ENCODE measurements at regions not wholly inside any gene's neighbourhood (a gene's known extent, or its start where the extent isn't known, plus 50 kb on each side); places are given as distances from the start of the nearest gene placed in this dataset.

DNA sequence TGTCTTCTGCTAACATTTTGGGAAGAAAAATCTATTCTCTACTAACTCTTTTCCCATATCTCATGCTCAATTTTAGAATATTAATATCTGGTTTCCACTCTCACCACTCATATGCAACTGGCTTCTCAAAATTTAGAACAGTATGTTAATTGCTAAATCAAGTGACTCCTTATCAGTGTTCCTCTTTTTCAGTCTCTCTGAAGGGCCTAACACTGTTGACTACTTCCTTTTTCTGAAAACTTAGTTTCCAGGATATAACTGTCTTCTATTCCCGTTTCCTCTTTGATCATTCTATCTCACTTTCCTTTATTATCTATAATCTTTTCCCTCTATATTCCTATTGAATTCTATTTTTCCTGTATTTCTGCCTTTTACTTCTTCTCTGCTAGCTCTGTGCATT lies 1717.2 kb upstream of the C9orf72 start:
- no peak for DNase-seq (ENCODE audit: low read depth)
- Histone ChIP-seq H3K27me3 (ENCODE audit: control insufficient read depth, insufficient read depth, low read length) (no peaks in the 10 kb centered on the region), H3K4me3 (ENCODE audit: low read depth, low read length) (no peak overlapping the region), H3K36me3 (ENCODE audit: control insufficient read depth, insufficient read depth, low read length) (no peaks in the 10 kb centered on the region)
- TF ChIP-seq, protein P1, sequence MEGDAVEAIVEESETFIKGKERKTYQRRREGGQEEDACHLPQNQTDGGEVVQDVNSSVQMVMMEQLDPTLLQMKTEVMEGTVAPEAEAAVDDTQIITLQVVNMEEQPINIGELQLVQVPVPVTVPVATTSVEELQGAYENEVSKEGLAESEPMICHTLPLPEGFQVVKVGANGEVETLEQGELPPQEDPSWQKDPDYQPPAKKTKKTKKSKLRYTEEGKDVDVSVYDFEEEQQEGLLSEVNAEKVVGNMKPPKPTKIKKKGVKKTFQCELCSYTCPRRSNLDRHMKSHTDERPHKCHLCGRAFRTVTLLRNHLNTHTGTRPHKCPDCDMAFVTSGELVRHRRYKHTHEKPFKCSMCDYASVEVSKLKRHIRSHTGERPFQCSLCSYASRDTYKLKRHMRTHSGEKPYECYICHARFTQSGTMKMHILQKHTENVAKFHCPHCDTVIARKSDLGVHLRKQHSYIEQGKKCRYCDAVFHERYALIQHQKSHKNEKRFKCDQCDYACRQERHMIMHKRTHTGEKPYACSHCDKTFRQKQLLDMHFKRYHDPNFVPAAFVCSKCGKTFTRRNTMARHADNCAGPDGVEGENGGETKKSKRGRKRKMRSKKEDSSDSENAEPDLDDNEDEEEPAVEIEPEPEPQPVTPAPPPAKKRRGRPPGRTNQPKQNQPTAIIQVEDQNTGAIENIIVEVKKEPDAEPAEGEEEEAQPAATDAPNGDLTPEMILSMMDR (IDR thresholded peaks at IDR 0.05; ENCODE audit: insufficient read depth, low read length, poor library complexity, severe bottlenecking): no peak

DNA sequence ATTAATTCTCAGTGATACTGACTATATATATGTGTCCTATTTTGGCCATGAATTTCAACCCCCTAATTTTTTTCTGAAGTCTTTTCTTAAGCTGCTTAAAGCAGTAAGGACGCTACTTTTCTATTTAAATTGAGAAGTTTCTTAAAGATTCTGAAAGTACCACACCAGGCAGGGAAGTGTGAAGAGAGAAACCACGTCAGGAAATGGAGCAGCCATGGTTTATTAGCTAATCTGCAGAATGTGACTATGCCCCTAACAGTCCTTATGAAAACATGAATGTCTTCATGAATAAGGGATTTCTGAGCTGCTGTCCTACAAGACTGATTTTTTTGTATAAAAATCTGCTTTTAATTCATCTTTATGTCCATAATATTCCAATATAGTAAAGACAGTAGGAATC lies 1724.3 kb upstream of the C9orf72 start:
- Histone ChIP-seq H3K36me3 (ENCODE audit: control insufficient read depth, insufficient read depth, low read length) (no peaks in the 10 kb centered on the region), H3K27me3 (ENCODE audit: control insufficient read depth, insufficient read depth, low read length) (no peaks in the 10 kb centered on the region), H3K4me3 (ENCODE audit: low read depth, low read length) (no peak overlapping the region)
- no peak for DNase-seq (ENCODE audit: low read depth)
- TF ChIP-seq, protein P1 (IDR thresholded peaks at IDR 0.05; ENCODE audit: insufficient read depth, low read length, poor library complexity, severe bottlenecking): no peak

DNA sequence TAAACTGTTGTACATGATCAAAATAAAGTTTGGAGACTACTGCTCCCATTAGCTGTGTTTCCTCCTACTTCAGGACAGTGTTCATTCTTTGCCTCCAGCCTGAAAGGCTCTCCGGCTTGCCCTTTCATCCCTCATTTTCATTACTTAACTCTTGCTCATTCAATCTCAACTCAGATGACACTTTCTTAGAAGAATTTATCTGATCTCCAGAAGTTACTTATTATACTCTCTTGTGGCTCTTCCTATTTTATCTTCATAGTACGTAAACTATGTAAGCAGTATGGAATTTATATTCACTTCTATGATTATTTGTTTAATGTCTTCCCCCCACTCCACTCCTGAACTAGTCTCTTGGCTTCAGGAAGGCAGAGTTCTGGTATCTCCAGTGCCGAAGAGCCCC lies 1737.9 kb upstream of the C9orf72 start:
- Histone ChIP-seq H3K36me3 (ENCODE audit: control insufficient read depth, insufficient read depth, low read length) (no peaks in the 10 kb centered on the region), H3K27me3 (ENCODE audit: control insufficient read depth, insufficient read depth, low read length) (no peaks in the 10 kb centered on the region), H3K4me3 (ENCODE audit: low read depth, low read length) (no peak overlapping the region)
- DNase-seq (ENCODE audit: low read depth): no peak
- TF ChIP-seq, protein P1 (IDR thresholded peaks at IDR 0.05; ENCODE audit: insufficient read depth, low read length, poor library complexity, severe bottlenecking): no peak

DNA sequence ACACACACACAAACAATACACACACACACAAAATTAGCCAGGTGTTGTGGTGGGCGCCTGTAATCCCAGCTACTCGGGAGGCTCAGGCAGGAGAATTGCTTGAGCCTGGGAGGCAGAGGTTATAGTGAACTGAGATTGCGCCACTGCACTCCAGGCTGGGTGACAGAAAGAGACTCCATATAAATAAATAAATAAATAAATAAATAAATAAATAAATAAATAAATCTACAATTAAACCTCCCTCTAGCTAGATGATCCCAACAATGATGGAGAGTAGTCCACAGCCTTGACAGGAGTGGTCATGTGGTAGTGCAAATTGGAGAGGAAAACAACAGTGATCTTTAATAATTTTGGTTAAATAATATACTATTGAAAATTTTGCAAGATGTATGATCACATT lies 1739.0 kb upstream of the C9orf72 start:
- H3K27me3 ChIP-seq (ENCODE audit: control insufficient read depth, insufficient read depth, low read length): no peaks in the 10 kb centered on the region
- no peaks in the 10 kb centered on the region for H3K36me3 ChIP-seq (ENCODE audit: control insufficient read depth, insufficient read depth, low read length)
- H3K4me3 ChIP-seq (ENCODE audit: low read depth, low read length): no peak overlapping the region
- TF ChIP-seq, protein P1 (IDR thresholded peaks at IDR 0.05; ENCODE audit: insufficient read depth, low read length, poor library complexity, severe bottlenecking): no peak
- DNase-seq (ENCODE audit: low read depth): no peak

DNA sequence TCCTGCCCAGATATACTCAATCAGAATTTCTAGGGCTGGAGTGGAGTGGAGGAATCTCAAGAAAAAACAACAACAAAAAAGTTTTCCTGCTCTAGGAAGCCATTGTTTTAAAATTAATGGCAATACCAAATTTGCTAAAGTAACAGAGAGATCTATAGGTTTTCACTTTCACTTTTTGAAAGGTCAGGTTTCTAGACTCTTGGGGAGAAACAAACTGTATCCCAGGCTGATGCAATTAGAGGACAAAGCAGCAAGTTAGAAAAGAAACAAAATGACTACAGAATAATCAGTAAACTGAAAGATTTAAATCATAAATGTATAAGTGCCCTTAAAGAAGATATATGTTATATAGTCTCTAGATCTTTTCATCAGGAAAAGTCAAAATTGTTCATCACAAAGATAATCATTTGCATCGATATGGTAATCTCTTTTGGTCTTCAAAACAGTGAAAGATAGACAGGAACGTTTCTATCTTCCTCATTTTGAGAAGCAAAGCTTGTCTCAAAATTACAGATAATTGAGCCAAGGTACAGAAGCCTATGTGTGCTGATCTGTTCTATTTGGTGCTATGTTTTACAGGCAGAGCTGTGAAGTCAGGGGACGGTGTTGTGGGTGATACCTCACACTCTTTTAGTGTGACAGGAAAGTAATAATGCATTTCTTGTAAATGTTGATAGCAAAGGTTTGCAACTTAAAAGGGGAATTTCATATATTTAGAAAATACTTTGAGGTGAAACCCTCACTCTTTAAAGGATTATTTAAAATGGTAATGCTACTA lies 1746.6 kb upstream of the C9orf72 start:
- no peaks in the 10 kb centered on the region for H3K27me3 ChIP-seq (ENCODE audit: control insufficient read depth, insufficient read depth, low read length)
- no peak for DNase-seq (ENCODE audit: low read depth)
- TF ChIP-seq, protein P1 (IDR thresholded peaks at IDR 0.05; ENCODE audit: insufficient read depth, low read length, poor library complexity, severe bottlenecking): no peak
- no peak overlapping the region for H3K4me3 ChIP-seq (ENCODE audit: low read depth, low read length)
- no peaks in the 10 kb centered on the region for H3K36me3 ChIP-seq (ENCODE audit: control insufficient read depth, insufficient read depth, low read length)

DNA sequence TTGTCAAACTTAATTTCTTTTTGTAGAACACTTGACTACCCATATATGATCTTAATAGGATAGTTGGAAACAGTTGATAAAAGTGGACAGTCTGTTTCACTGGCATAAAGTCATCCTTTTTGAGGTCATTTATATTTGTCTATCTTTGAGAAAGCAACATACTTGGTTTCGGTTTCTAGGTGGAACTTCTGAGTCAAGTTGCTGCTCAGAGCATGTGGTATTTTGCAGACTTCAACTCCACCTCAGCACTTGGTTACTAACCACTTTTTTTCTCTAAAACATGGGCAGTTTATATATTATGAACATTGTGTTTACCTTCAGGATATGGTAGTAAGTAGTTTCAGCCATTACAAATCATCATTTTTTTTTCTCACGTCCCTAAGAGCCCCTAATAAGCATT lies 1749.0 kb upstream of the C9orf72 start:
- Histone ChIP-seq H3K27me3 (ENCODE audit: control insufficient read depth, insufficient read depth, low read length) (no peaks in the 10 kb centered on the region), H3K36me3 (ENCODE audit: control insufficient read depth, insufficient read depth, low read length) (no peaks in the 10 kb centered on the region), H3K4me3 (ENCODE audit: low read depth, low read length) (no peak overlapping the region)
- TF ChIP-seq, protein P1 (IDR thresholded peaks at IDR 0.05; ENCODE audit: insufficient read depth, low read length, poor library complexity, severe bottlenecking): no peak
- no peak for DNase-seq (ENCODE audit: low read depth)

Data from kidney epithelial cell (primary cell).